H1 (cell line): ENCODE measurements at regions not wholly inside any gene's neighbourhood (a gene's known extent, or its start where the extent isn't known, plus 50 kb on each side); places are given as distances from the start of the nearest gene placed in this dataset.

ENCODE experiments used
- CBX8 ChIP-seq: fragments of 300-800, 300-1000 bp; sonication (generic); IDR thresholded peaks from 2 replicates; pipeline ENCODE4 v1.7.1; 2016; ENCODE audit warnings: low read depth, low read length, borderline replicate concordance
- CREB1 ChIP-seq: IDR thresholded peaks from 2 replicates; pipeline ENCODE4 v1.6.1; 2012; ENCODE audit warnings: inconsistent platforms
- EP300 ChIP-seq, 2 experiments: IDR thresholded peaks; 1 replicate in 1 of 2; 2 replicates in 1 of 2; pipeline ENCODE4 v1.6.1; 2011 to 2012; ENCODE audit warnings: low read depth in 2 of 2, low read length in 2 of 2, mild to moderate bottlenecking in 2 of 2, borderline replicate concordance in 1 of 2, inconsistent platforms in 1 of 2, moderate library complexity in 1 of 2
- EZH2 ChIP-seq: fragments of 200-600 bp; sonication (generic); IDR thresholded peaks from 2 replicates; pipeline ENCODE4 v1.7.1; 2012; ENCODE audit warnings: low read depth, mild to moderate bottlenecking, moderate library complexity, low read length, inconsistent platforms; ENCODE audit not compliant: severe bottlenecking
- GABPA ChIP-seq: IDR thresholded peaks from 2 replicates; pipeline ENCODE4 v1.6.1; 2011; ENCODE audit warnings: mild to moderate bottlenecking, low read length, moderate library complexity, borderline replicate concordance; ENCODE audit not compliant: insufficient read depth
- HDAC6 ChIP-seq: IDR thresholded peaks from one replicate; pipeline ENCODE4 v1.7.1; 2012; ENCODE audit warnings: low read depth, mild to moderate bottlenecking, inconsistent platforms, low read length, moderate library complexity
- JUN ChIP-seq: IDR thresholded peaks from 2 replicates; pipeline ENCODE4 v1.6.1; 2011; ENCODE audit warnings: low read depth, mild to moderate bottlenecking, improper control_type of control experiment, low read length
- MAFK ChIP-seq: IDR thresholded peaks from 2 replicates; pipeline ENCODE4 v1.6.1; 2012; ENCODE audit warnings: low read depth, mild to moderate bottlenecking, improper control_type of control experiment, low read length
- SRF ChIP-seq: IDR thresholded peaks from 2 replicates; pipeline ENCODE4 v1.6.1; 2011; ENCODE audit warnings: mild to moderate bottlenecking, low read depth, low read length, moderate library complexity
- TCF12 ChIP-seq: IDR thresholded peaks from 2 replicates; pipeline ENCODE4 v1.6.1; 2011; ENCODE audit warnings: low read depth, mild to moderate bottlenecking, low read length
- TEAD4 ChIP-seq: IDR thresholded peaks from 2 replicates; pipeline ENCODE4 v1.6.1; 2012; ENCODE audit warnings: low read depth, low read length, inconsistent platforms, mixed read lengths
- TF ChIP-seq, protein P1 (sequence below): fragments of 300-600 bp; sonication (generic); IDR thresholded peaks from 2 replicates; pipeline ENCODE4 v1.7.1; 2012; ENCODE audit warnings: low read length, moderate library complexity, mild to moderate bottlenecking, inconsistent platforms; ENCODE audit not compliant: insufficient replicate concordance

DNA sequence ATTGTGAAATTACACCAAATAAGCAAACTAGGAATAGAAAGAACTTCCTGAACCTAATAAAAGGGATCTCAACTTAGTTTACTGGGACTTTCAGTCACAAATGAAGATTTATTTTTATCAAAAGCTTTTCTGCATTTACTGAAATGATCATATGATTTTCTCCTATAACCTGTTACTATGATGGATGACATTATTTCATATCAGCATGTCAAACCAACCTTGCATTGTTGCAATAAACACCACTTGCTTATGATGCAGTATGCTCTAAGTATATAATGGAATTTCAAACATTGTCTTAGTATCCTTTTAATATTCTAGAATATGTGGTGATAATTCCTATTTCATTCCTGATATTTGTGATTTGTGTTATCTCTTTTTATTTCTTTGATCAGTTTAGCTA lies 303.0 kb downstream of the CGGBP1 start (continued):
- TF ChIP-seq, protein P1, sequence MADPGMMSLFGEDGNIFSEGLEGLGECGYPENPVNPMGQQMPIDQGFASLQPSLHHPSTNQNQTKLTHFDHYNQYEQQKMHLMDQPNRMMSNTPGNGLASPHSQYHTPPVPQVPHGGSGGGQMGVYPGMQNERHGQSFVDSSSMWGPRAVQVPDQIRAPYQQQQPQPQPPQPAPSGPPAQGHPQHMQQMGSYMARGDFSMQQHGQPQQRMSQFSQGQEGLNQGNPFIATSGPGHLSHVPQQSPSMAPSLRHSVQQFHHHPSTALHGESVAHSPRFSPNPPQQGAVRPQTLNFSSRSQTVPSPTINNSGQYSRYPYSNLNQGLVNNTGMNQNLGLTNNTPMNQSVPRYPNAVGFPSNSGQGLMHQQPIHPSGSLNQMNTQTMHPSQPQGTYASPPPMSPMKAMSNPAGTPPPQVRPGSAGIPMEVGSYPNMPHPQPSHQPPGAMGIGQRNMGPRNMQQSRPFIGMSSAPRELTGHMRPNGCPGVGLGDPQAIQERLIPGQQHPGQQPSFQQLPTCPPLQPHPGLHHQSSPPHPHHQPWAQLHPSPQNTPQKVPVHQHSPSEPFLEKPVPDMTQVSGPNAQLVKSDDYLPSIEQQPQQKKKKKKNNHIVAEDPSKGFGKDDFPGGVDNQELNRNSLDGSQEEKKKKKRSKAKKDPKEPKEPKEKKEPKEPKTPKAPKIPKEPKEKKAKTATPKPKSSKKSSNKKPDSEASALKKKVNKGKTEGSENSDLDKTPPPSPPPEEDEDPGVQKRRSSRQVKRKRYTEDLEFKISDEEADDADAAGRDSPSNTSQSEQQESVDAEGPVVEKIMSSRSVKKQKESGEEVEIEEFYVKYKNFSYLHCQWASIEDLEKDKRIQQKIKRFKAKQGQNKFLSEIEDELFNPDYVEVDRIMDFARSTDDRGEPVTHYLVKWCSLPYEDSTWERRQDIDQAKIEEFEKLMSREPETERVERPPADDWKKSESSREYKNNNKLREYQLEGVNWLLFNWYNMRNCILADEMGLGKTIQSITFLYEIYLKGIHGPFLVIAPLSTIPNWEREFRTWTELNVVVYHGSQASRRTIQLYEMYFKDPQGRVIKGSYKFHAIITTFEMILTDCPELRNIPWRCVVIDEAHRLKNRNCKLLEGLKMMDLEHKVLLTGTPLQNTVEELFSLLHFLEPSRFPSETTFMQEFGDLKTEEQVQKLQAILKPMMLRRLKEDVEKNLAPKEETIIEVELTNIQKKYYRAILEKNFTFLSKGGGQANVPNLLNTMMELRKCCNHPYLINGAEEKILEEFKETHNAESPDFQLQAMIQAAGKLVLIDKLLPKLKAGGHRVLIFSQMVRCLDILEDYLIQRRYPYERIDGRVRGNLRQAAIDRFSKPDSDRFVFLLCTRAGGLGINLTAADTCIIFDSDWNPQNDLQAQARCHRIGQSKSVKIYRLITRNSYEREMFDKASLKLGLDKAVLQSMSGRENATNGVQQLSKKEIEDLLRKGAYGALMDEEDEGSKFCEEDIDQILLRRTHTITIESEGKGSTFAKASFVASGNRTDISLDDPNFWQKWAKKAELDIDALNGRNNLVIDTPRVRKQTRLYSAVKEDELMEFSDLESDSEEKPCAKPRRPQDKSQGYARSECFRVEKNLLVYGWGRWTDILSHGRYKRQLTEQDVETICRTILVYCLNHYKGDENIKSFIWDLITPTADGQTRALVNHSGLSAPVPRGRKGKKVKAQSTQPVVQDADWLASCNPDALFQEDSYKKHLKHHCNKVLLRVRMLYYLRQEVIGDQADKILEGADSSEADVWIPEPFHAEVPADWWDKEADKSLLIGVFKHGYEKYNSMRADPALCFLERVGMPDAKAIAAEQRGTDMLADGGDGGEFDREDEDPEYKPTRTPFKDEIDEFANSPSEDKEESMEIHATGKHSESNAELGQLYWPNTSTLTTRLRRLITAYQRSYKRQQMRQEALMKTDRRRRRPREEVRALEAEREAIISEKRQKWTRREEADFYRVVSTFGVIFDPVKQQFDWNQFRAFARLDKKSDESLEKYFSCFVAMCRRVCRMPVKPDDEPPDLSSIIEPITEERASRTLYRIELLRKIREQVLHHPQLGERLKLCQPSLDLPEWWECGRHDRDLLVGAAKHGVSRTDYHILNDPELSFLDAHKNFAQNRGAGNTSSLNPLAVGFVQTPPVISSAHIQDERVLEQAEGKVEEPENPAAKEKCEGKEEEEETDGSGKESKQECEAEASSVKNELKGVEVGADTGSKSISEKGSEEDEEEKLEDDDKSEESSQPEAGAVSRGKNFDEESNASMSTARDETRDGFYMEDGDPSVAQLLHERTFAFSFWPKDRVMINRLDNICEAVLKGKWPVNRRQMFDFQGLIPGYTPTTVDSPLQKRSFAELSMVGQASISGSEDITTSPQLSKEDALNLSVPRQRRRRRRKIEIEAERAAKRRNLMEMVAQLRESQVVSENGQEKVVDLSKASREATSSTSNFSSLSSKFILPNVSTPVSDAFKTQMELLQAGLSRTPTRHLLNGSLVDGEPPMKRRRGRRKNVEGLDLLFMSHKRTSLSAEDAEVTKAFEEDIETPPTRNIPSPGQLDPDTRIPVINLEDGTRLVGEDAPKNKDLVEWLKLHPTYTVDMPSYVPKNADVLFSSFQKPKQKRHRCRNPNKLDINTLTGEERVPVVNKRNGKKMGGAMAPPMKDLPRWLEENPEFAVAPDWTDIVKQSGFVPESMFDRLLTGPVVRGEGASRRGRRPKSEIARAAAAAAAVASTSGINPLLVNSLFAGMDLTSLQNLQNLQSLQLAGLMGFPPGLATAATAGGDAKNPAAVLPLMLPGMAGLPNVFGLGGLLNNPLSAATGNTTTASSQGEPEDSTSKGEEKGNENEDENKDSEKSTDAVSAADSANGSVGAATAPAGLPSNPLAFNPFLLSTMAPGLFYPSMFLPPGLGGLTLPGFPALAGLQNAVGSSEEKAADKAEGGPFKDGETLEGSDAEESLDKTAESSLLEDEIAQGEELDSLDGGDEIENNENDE = no peak
- TF ChIP-seq CREB1 = no peak
- TF ChIP-seq EZH2 = no peak
- TF ChIP-seq EP300 (IDR thresholded peaks at IDR 0.05; ENCODE audit: borderline replicate concordance in 1 of 2, low read depth in 2 of 2, low read length in 2 of 2) = no peak
- no peak for TF ChIP-seq JUN
- no peak for TF ChIP-seq HDAC6
- TF ChIP-seq MAFK = no peak
- no peak for TF ChIP-seq CBX8
- no peak for TF ChIP-seq TCF12
- TF ChIP-seq GABPA = no peak
- TF ChIP-seq SRF = no peak
- TF ChIP-seq TEAD4 = no peak
